ENCODE measurements at regions not wholly inside any gene's neighbourhood (a gene's known extent, or its start where the extent isn't known, plus 50 kb on each side); places are given as distances from the start of the nearest gene placed in this dataset.

GRCh38 chr11:26268980-26269660 is 62.8 kb upstream of the ANO3 start:
- TF ChIP-seq CTCF (IDR thresholded peaks at IDR 0.05; ENCODE audit: low read length): no peak
- TF ChIP-seq EZH2 (IDR thresholded peaks at IDR 0.05; ENCODE audit: borderline replicate concordance, low read length): no peak
- Histone ChIP-seq H3K27ac (ENCODE audit: low read depth, low read length, poor library complexity, severe bottlenecking) (no peak overlapping the region), H3K36me3 (ENCODE audit: insufficient read depth, low read length) (no peaks in the 10 kb centered on the region), H3K9me2 (ENCODE audit: low read depth, low read length) (no peaks in the 10 kb centered on the region), H3F3A (ENCODE audit: insufficient read depth, low read length) (no peaks in the 10 kb centered on the region), H3K4me3 (ENCODE audit: low read depth, low read length, poor library complexity, severe bottlenecking) (no peak overlapping the region), H3K27me3 (ENCODE audit: insufficient read depth, low read length) (no peaks in the 10 kb centered on the region), H2AFZ (ENCODE audit: low read length) (no peak overlapping the region), H3K4me2 (ENCODE audit: low read length) (no peak overlapping the region), H4K20me1 (ENCODE audit: insufficient read depth, low read length) (no peaks in the 10 kb centered on the region), H3K4me1 (ENCODE audit: insufficient read depth, low read length, severe bottlenecking) (no peaks in the 10 kb centered on the region), H3K9ac (ENCODE audit: low read length) (no peak overlapping the region), H3K79me2 (ENCODE audit: insufficient read depth, low read length) (no peaks in the 10 kb centered on the region), H3K9me3 (ENCODE audit: low read length) (no peaks in the 10 kb centered on the region)

- Histone ChIP-seq H3K27me3 (ENCODE audit: insufficient read depth, low read length) (no peaks in the 10 kb centered on the region), H2AFZ (ENCODE audit: low read length) (no peak overlapping the region), H3F3A (ENCODE audit: insufficient read depth, low read length) (no peaks in the 10 kb centered on the region)
These were observed 60.3 kb upstream of the ANO3 start for GRCh38 chr11:26271666-26272065.

GRCh38 chr11:26276798-26277424 is 55.0 kb upstream of the ANO3 start:
- Histone ChIP-seq H3K27me3 (ENCODE audit: insufficient read depth, low read length) (no peaks in the 10 kb centered on the region; the same call in 1 of the 2 replicates), H3K9ac (ENCODE audit: low read length) (no peak overlapping the region), H4K20me1 (ENCODE audit: insufficient read depth, low read length) (no peaks in the 10 kb centered on the region), H3K4me2 (ENCODE audit: low read length) (no peak overlapping the region), H3K9me3 (ENCODE audit: low read length) (no peaks in the 10 kb centered on the region), H3K4me1 (ENCODE audit: insufficient read depth, low read length, severe bottlenecking) (no peaks in the 10 kb centered on the region), H2AFZ (ENCODE audit: low read length) (no peak overlapping the region), H3K27ac (ENCODE audit: low read depth, low read length, poor library complexity, severe bottlenecking) (no peak overlapping the region), H3K79me2 (ENCODE audit: insufficient read depth, low read length) (no peaks in the 10 kb centered on the region), H3K4me3 (ENCODE audit: low read depth, low read length, poor library complexity, severe bottlenecking) (no peak overlapping the region), H3K9me2 (ENCODE audit: low read depth, low read length) (no peaks in the 10 kb centered on the region), H3F3A (ENCODE audit: insufficient read depth, low read length) (no peaks in the 10 kb centered on the region), H3K36me3 (ENCODE audit: insufficient read depth, low read length) (no peaks in the 10 kb centered on the region)
- TF ChIP-seq CTCF (IDR thresholded peaks at IDR 0.05; ENCODE audit: low read length) (peak; percentile 93), EZH2 (IDR thresholded peaks at IDR 0.05; ENCODE audit: borderline replicate concordance, low read length) (no peak)

More at GRCh38 chr11:26271666-26272065, 60.3 kb upstream of the ANO3 start:
- no peak overlapping the region for H3K4me3 ChIP-seq (ENCODE audit: low read depth, low read length, poor library complexity, severe bottlenecking)
- no peaks in the 10 kb centered on the region for H4K20me1 ChIP-seq (ENCODE audit: insufficient read depth, low read length)
- H3K4me1 ChIP-seq (ENCODE audit: insufficient read depth, low read length, severe bottlenecking): no peaks in the 10 kb centered on the region
- no peaks in the 10 kb centered on the region for H3K9me2 ChIP-seq (ENCODE audit: low read depth, low read length)
- no peak overlapping the region for H3K4me2 ChIP-seq (ENCODE audit: low read length)
- no peak overlapping the region for H3K9ac ChIP-seq (ENCODE audit: low read length)
- H3K79me2 ChIP-seq (ENCODE audit: insufficient read depth, low read length): no peaks in the 10 kb centered on the region
- no peaks in the 10 kb centered on the region for H3K36me3 ChIP-seq (ENCODE audit: insufficient read depth, low read length)
- no peak overlapping the region for H3K27ac ChIP-seq (ENCODE audit: low read depth, low read length, poor library complexity, severe bottlenecking)
- TF ChIP-seq EZH2 (IDR thresholded peaks at IDR 0.05; ENCODE audit: borderline replicate concordance, low read length): no peak
- no peak for TF ChIP-seq CTCF (IDR thresholded peaks at IDR 0.05; ENCODE audit: low read length)
- H3K9me3 ChIP-seq (ENCODE audit: low read length): no peaks in the 10 kb centered on the region
